CD14-positive monocyte (primary cell): ENCODE measurements at regions not wholly inside any gene's neighbourhood (a gene's known extent, or its start where the extent isn't known, plus 50 kb on each side); places are given as distances from the start of the nearest gene placed in this dataset.

Experiments
- DNase-seq, 3 donors: peaks; one replicate each; pipeline ENCODE4 v3.0.0-alpha.2; 2011 to 2022
- H2AFZ ChIP-seq: 2 replicates; pipeline ENCODE4 v1.6.0; 2012; ENCODE audit warnings: mild to moderate bottlenecking, low read depth, low read length, inconsistent platforms; ENCODE audit not compliant: insufficient read depth, poor library complexity, severe bottlenecking
- H3K27ac ChIP-seq, 2 donors: 1 replicate in 1 of 2; 2 replicates in 1 of 2; pipeline ENCODE4 v1.5.1; 2012 to 2013; ENCODE audit warnings: low read length in 2 of 2, control low read depth in 1 of 2, inconsistent platforms in 1 of 2, low read depth in 1 of 2, mild to moderate bottlenecking in 1 of 2
- H3K27me3 ChIP-seq, 2 donors: one replicate each; pipeline versions ENCODE4 v1.6.0 to v1.6.1; 2011 to 2013; ENCODE audit warnings: low read length in 2 of 2; ENCODE audit not compliant: control insufficient read depth in 2 of 2, insufficient read depth in 2 of 2
- H3K36me3 ChIP-seq, 2 donors: replicated peaks in 1 of 2; 1 replicate in 1 of 2; 2 replicates in 1 of 2; pipeline versions ENCODE4 v1.5.1 to v1.6.1; 2012 to 2013; ENCODE audit warnings: low read length in 2 of 2, control low read depth in 1 of 2, inconsistent platforms in 1 of 2, mild to moderate bottlenecking in 1 of 2; ENCODE audit not compliant: insufficient read depth in 2 of 2, control insufficient read depth in 1 of 2
- H3K4me1 ChIP-seq, 2 donors: 1 replicate in 1 of 2; 2 replicates in 1 of 2; pipeline versions ENCODE4 v1.5.1 to v1.6.1; 2012 to 2013; ENCODE audit warnings: low read length in 2 of 2, control low read depth in 1 of 2, inconsistent platforms in 1 of 2, mild to moderate bottlenecking in 1 of 2, moderate library complexity in 1 of 2; ENCODE audit not compliant: insufficient read depth in 2 of 2, control insufficient read depth in 1 of 2
- H3K4me2 ChIP-seq: replicated peaks from 2 replicates; pipeline ENCODE3; 2012; ENCODE audit warnings: low read length, moderate library complexity, mild to moderate bottlenecking; ENCODE audit not compliant: poor library complexity, severe bottlenecking; ENCODE audit errors: extremely low read depth
- H3K4me3 ChIP-seq, 3 experiments: fragments of 200-600 bp in 1 of 3; sonication (generic) in 1 of 3; replicated peaks in 1 of 3; 1 replicate in 2 of 3; 2 replicates in 1 of 3; pipeline ENCODE4 v1.5.1; 2011 to 2013; ENCODE audit warnings: low read length in 3 of 3, mild to moderate bottlenecking in 3 of 3, control low read depth in 2 of 3, low read depth in 2 of 3, inconsistent platforms in 1 of 3, moderate library complexity in 1 of 3
- H3K79me2 ChIP-seq: 2 replicates; pipeline ENCODE4 v1.6.0; 2012; ENCODE audit warnings: mild to moderate bottlenecking, control low read depth, inconsistent platforms, low read length, moderate library complexity; ENCODE audit not compliant: insufficient read depth
- H3K9ac ChIP-seq: 2 replicates; pipeline ENCODE4 v1.6.0; 2017; ENCODE audit warnings: low read length, mild to moderate bottlenecking; ENCODE audit not compliant: insufficient read depth, poor library complexity, severe bottlenecking
- H3K9me3 ChIP-seq, 2 donors: replicated peaks in 1 of 2; 1 replicate in 1 of 2; 2 replicates in 1 of 2; pipeline versions ENCODE4 v1.5.1 to v1.6.1; 2012 to 2013; ENCODE audit warnings: low read length in 2 of 2, control low read depth in 1 of 2; ENCODE audit not compliant: control insufficient read depth in 1 of 2, insufficient read depth in 1 of 2
- H4K20me1 ChIP-seq: 2 replicates; pipeline ENCODE4 v1.6.0; 2012; ENCODE audit warnings: mild to moderate bottlenecking, low read length, control low read depth, moderate library complexity; ENCODE audit not compliant: insufficient read depth
- H3K27ac Mint-ChIP-seq, 7 donors: one replicate each; pipeline ENCODE4 v1.8.0; 2020; ENCODE audit warnings: mild to moderate bottlenecking in 7 of 7, mixed read lengths in 7 of 7, moderate library complexity in 6 of 7, inconsistent platforms in 2 of 7
- H3K27me3 Mint-ChIP-seq, 3 donors: one replicate each; pipeline ENCODE4 v1.8.0; 2021 to 2022; ENCODE audit warnings: low read depth in 3 of 3, mild to moderate bottlenecking in 3 of 3, mixed read lengths in 3 of 3, moderate library complexity in 3 of 3, inconsistent platforms in 1 of 3
- H3K36me3 Mint-ChIP-seq, 2 donors: one replicate each; pipeline ENCODE4 v1.8.0; 2020; ENCODE audit warnings: mixed read lengths in 2 of 2, inconsistent platforms in 1 of 2, mild to moderate bottlenecking in 1 of 2
- H3K4me1 Mint-ChIP-seq: one replicate; pipeline ENCODE4 v1.8.0; 2020; ENCODE audit warnings: mild to moderate bottlenecking, mixed read lengths
- H3K4me3 Mint-ChIP-seq, 2 donors: one replicate each; pipeline ENCODE4 v1.8.0; 2020; ENCODE audit warnings: mild to moderate bottlenecking in 2 of 2, mixed read lengths in 2 of 2, moderate library complexity in 1 of 2
- H3K9me3 Mint-ChIP-seq, 7 donors: one replicate each; pipeline ENCODE4 v1.8.0; 2020 to 2022; ENCODE audit warnings: mixed read lengths in 7 of 7, mild to moderate bottlenecking in 6 of 7, moderate library complexity in 6 of 7, inconsistent platforms in 2 of 7
- CTCF ChIP-seq: fragments of 200-600 bp; IDR thresholded peaks from one replicate; pipeline ENCODE4 v1.8.0; 2022; ENCODE audit warnings: antibody characterized with exemption, mild to moderate bottlenecking
- WGBS: methylation state at CpG from one replicate; pipeline ENCODE4 v1.1.5; 2013; ENCODE audit warnings: missing lambda C conversion rate; ENCODE audit not compliant: insufficient coverage; 5-methylcytosine and 5-hydroxymethylcytosine counted together
- intact Hi-C, 2 donors: fragments of 100-400 bp; cut with micrococcal nuclease; formaldehyde crosslinking; loops; one replicate each; pipeline versions ENCODE4 v1.15.0 to v1.15.1; 2023

GRCh38 chrX:138287205-138287877 lies 424.2 kb downstream of the FGF13 start:
- H3K27me3 ChIP-seq = no peaks in the 10 kb centered on the region
- H3K4me3 Mint-ChIP-seq = no peak overlapping the region
- H3K9me3 ChIP-seq = no peaks in the 10 kb centered on the region
- DNase-seq = no peak
- H3K36me3 Mint-ChIP-seq = no peaks in the 10 kb centered on the region
- no peak overlapping the region for H2AFZ ChIP-seq
- TF ChIP-seq CTCF = no peak
- intact Hi-C loops = no loop called here
- H3K27ac ChIP-seq = no peak overlapping the region
- H3K4me3 ChIP-seq = no peak overlapping the region
- peaks cover 0 to 6% (median 2%) of the 10 kb centered on the region in 7 donors for H3K9me3 Mint-ChIP-seq
- no peaks in the 10 kb centered on the region for H4K20me1 ChIP-seq
- H3K36me3 ChIP-seq = no peaks in the 10 kb centered on the region
- H3K27ac Mint-ChIP-seq = no peak overlapping the region
- H3K4me2 ChIP-seq = no peak overlapping the region
- H3K27me3 Mint-ChIP-seq = peaks cover 0 to 6% (median 0%) of the 10 kb centered on the region in 3 donors
- no CpG with 5 or more reads among the region's 3 CpGs for WGBS
- H3K4me1 ChIP-seq = no peaks in the 10 kb centered on the region
- no peaks in the 10 kb centered on the region for H3K4me1 Mint-ChIP-seq
- no peaks in the 10 kb centered on the region for H3K79me2 ChIP-seq
- no peak overlapping the region for H3K9ac ChIP-seq

- Mint-ChIP-seq H3K4me1 (no peaks in the 10 kb centered on the region), H3K27ac (no peak overlapping the region), H3K27me3 (peaks cover 0 to 2% (median 0%) of the 10 kb centered on the region in 3 donors), H3K4me3 (no peak overlapping the region), H3K9me3 (peaks cover 0 to 3% (median 0%) of the 10 kb centered on the region in 7 donors), H3K36me3 (no peaks in the 10 kb centered on the region)
- H3K9ac ChIP-seq = no peak overlapping the region
- DNase-seq = no peak
- H3K79me2 ChIP-seq = no peaks in the 10 kb centered on the region
- H3K4me1 ChIP-seq = no peaks in the 10 kb centered on the region
- H3K36me3 ChIP-seq = no peaks in the 10 kb centered on the region
- H3K4me2 ChIP-seq = no peak overlapping the region
- H4K20me1 ChIP-seq = no peaks in the 10 kb centered on the region
- no peaks in the 10 kb centered on the region for H3K9me3 ChIP-seq
- H3K27ac ChIP-seq = no peak overlapping the region
- H3K4me3 ChIP-seq = no peak overlapping the region
- intact Hi-C loops = no loop called here
- TF ChIP-seq CTCF = no peak
- H3K27me3 ChIP-seq = no peaks in the 10 kb centered on the region
- WGBS = 80% methylated on average over 1 of the region's 5 CpGs
- no peak overlapping the region for H2AFZ ChIP-seq
Measured at GRCh38 chrX:138294951-138295350, 416.6 kb downstream of the FGF13 start.
